ENCODE measurements at regions not wholly inside any gene's neighbourhood (a gene's known extent, or its start where the extent isn't known, plus 50 kb on each side); places are given as distances from the start of the nearest gene placed in this dataset.

DNA sequence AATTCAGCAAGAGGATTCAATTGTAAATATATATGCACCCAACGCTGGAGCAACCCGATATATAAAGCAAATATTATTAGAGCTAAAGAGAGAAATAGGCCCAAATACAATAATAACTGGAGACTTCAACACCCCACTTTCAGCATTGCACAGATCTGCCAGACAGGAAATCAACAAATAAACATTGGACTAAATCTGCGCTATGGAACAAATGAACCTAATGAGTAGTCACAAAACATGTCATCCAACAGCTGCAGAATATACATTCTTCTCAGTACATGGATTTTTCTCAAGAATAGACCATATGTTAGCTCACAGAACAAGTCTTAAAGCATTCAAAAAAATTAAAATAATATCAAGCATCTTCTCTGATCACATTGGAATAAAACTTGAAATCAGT, 86.1 kb upstream of the SLC1A1 start:
- TF ChIP-seq POLR2A (IDR thresholded peaks at IDR 0.05) = no peak
- TF ChIP-seq, protein P1, sequence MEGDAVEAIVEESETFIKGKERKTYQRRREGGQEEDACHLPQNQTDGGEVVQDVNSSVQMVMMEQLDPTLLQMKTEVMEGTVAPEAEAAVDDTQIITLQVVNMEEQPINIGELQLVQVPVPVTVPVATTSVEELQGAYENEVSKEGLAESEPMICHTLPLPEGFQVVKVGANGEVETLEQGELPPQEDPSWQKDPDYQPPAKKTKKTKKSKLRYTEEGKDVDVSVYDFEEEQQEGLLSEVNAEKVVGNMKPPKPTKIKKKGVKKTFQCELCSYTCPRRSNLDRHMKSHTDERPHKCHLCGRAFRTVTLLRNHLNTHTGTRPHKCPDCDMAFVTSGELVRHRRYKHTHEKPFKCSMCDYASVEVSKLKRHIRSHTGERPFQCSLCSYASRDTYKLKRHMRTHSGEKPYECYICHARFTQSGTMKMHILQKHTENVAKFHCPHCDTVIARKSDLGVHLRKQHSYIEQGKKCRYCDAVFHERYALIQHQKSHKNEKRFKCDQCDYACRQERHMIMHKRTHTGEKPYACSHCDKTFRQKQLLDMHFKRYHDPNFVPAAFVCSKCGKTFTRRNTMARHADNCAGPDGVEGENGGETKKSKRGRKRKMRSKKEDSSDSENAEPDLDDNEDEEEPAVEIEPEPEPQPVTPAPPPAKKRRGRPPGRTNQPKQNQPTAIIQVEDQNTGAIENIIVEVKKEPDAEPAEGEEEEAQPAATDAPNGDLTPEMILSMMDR (IDR thresholded peaks at IDR 0.05) = no peak
